ENCODE measurements at regions not wholly inside any gene's neighbourhood (a gene's known extent, or its start where the extent isn't known, plus 50 kb on each side); places are given as distances from the start of the nearest gene placed in this dataset.

DNA sequence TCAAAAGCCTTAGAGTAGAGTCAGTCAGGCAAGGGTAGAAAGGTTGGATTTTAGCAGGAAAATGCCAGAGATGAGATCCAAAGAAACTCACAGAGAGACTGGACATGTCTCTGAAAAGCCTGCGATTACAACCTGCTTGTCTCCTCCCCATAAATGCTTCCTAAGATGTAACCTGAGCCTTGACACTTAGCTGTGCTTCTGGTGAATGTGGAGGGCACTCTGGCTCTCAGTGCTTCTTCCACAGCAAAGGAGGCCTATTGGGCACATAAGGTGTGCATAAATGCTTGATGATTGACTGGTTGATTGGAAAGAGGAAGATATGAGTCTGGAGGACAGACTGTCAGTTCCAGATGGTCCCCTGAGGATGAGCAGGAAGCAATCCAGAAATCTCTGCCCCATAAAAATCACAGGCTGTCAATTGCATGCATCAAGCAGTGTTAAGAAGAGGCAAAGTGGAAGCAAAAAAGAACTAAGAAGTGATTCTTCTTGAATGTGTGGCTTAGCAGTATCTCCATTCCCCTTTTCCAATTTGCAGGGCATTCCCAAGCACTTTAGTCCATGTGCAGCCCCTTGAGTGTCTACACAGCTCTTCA is 236.2 kb upstream of the RRP15 start:
- H3K9me3 Mint-ChIP-seq, result no peaks in the 10 kb centered on the region
- Histone ChIP-seq H3K4me2 (ENCODE audit: insufficient read depth, insufficient read length, low read length) (no peak overlapping the region), H4K8ac (replicated peaks; ENCODE audit: insufficient read length, low read depth, low read length) (no peak overlapping the region), H3K79me2 (ENCODE audit: insufficient read depth, low read length) (no peaks in the 10 kb centered on the region), H3K79me1 (ENCODE audit: insufficient read depth, low read depth, low read length, poor library complexity, severe bottlenecking) (no peaks in the 10 kb centered on the region), H4K20me1 (ENCODE audit: control insufficient read depth, insufficient read depth, insufficient read length) (no peaks in the 10 kb centered on the region), H2BK12ac (ENCODE audit: insufficient read length, low read depth, low read length) (no peak overlapping the region), H3K14ac (ENCODE audit: insufficient read depth, low read length) (no peak overlapping the region), H3T11ph (ENCODE audit: low read length) (no peak overlapping the region), H2BK120ac (ENCODE audit: low read depth, low read length, poor library complexity, severe bottlenecking) (no peak overlapping the region), H2BK15ac (ENCODE audit: low read depth, low read length) (no peak overlapping the region), H2AFZ (ENCODE audit: low read length) (no peak overlapping the region), H3K4me1 (ENCODE audit: insufficient read depth, low read length) (peaks cover 4% of the 10 kb centered on the region), H3K27me3 (ENCODE audit: insufficient read depth, low read length) (no peaks in the 10 kb centered on the region), H3K27ac (ENCODE audit: insufficient read length, low read depth, low read length) (no peak overlapping the region), H3K23me2 (ENCODE audit: insufficient read length, low read depth, low read length, poor library complexity, severe bottlenecking) (no peaks in the 10 kb centered on the region), H3K23ac (ENCODE audit: insufficient read length, low read depth, low read length) (no peak overlapping the region), H4K5ac (ENCODE audit: insufficient read length, low read depth, low read length) (no peak overlapping the region), H3K4ac (ENCODE audit: low read depth, low read length) (no peak overlapping the region), H4K91ac (ENCODE audit: insufficient read length, low read depth, low read length) (no peak overlapping the region), H2BK5ac (ENCODE audit: insufficient read length, low read length) (no peak overlapping the region), H3K9me3 (ENCODE audit: control insufficient read depth, low read depth, low read length) (no peaks in the 10 kb centered on the region), H3K56ac (ENCODE audit: insufficient read length, low read depth, low read length) (no peak overlapping the region), H2BK20ac (ENCODE audit: low read depth, low read length, poor library complexity, severe bottlenecking) (no peak overlapping the region), H2AK5ac (ENCODE audit: insufficient read length, low read length) (no peak overlapping the region), H3K9ac (ENCODE audit: extremely low read depth, insufficient read length, low read length) (no peak overlapping the region), H3K18ac (ENCODE audit: insufficient read length, low read depth, low read length) (no peak overlapping the region)
- no peaks in the 10 kb centered on the region for H3K36me3 Mint-ChIP-seq (ENCODE audit: insufficient read depth in 1 of 3, low read depth in 3 of 3)
- H3K27ac Mint-ChIP-seq, result no peak overlapping the region; a peak in 1 of 7 replicates
- no peak overlapping the region for H3K4me3 Mint-ChIP-seq
- H3K27me3 Mint-ChIP-seq (ENCODE audit: low read depth), result no peaks in the 10 kb centered on the region
- peaks cover 7% of the 10 kb centered on the region in 2 experiments for H3K4me1 Mint-ChIP-seq
- no CpG with 5 or more reads among the region's 1 CpG for WGBS (ENCODE audit: extremely low coverage, insufficient read length, low lambda C conversion rate)
- no peak for DNase-seq
- TF ChIP-seq, protein P1, sequence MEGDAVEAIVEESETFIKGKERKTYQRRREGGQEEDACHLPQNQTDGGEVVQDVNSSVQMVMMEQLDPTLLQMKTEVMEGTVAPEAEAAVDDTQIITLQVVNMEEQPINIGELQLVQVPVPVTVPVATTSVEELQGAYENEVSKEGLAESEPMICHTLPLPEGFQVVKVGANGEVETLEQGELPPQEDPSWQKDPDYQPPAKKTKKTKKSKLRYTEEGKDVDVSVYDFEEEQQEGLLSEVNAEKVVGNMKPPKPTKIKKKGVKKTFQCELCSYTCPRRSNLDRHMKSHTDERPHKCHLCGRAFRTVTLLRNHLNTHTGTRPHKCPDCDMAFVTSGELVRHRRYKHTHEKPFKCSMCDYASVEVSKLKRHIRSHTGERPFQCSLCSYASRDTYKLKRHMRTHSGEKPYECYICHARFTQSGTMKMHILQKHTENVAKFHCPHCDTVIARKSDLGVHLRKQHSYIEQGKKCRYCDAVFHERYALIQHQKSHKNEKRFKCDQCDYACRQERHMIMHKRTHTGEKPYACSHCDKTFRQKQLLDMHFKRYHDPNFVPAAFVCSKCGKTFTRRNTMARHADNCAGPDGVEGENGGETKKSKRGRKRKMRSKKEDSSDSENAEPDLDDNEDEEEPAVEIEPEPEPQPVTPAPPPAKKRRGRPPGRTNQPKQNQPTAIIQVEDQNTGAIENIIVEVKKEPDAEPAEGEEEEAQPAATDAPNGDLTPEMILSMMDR (conservative IDR thresholded peaks at IDR 0.05), result no peak

Data from H9 (cell line).